HepG2 (cell line): ENCODE measurements at regions not wholly inside any gene's neighbourhood (a gene's known extent, or its start where the extent isn't known, plus 50 kb on each side); places are given as distances from the start of the nearest gene placed in this dataset.

Experiments used
- ATAC-seq: fragments of 200-7000 bp; cut with Tn5 transposase; 3 replicates; pipeline ENCODE4 v1.9.1; 2020; ENCODE audit warnings: mild to moderate bottlenecking, moderate library complexity
- BruUV-seq: library from RNA; stranded (reverse); fragments of 400-500 nt; replicated peaks from 2 replicates; lab custom pipeline; 2021; lab: Mats Ljungman, UMichigan
- CTCF ChIA-PET: fragments of 300-600 bp; formaldehyde crosslinking; extraction: SDS; loops from one replicate; lab custom pipeline; 2021; ENCODE audit warnings: low total read pairs, inconsistent platforms, low intra/inter-chr PET ratio; lab: Yijun Ruan, JAX
- POLR2A ChIA-PET: fragments of 350-600 bp; sonication (Branson Sonifier 250); formaldehyde crosslinking; loops from one replicate; lab custom pipeline; 2020; ENCODE audit warnings: antibody characterized with exemption, inconsistent platforms; lab: Yijun Ruan, JAX
- DNase-seq: peaks from one replicate; pipeline ENCODE4 v3.0.0-alpha.2; 2015; ENCODE audit warnings: low spot score
- FAIRE-seq: peaks from 3 replicates; lab custom pipeline; 2011; peaks lifted over from hg19 to GRCh38; lab: Jason Lieb, UNC
- H2AFZ ChIP-seq: one replicate; pipeline ENCODE4 v1.6.1; 2011; ENCODE audit warnings: low read length, inconsistent platforms
- H3K27ac ChIP-seq: fragments of 300-600 bp; 3 replicates; pipeline ENCODE4 v1.8.0; 2011; ENCODE audit warnings: mixed run types, mild to moderate bottlenecking, mixed read lengths, low read length, inconsistent platforms; ENCODE audit not compliant: insufficient read depth; ENCODE audit errors: extremely low read length
- H3K27me3 ChIP-seq, 2 experiments: fragments of 200-600 bp in 1 of 2; 2 replicates in 1 of 2; 3 replicates in 1 of 2; pipeline versions ENCODE4 v1.6.0 to v1.8.0; 2011; ENCODE audit warnings: low read length in 2 of 2, mild to moderate bottlenecking in 2 of 2, moderate library complexity in 2 of 2, inconsistent platforms in 1 of 2; ENCODE audit not compliant: insufficient read depth in 2 of 2, control insufficient read depth in 1 of 2
- H3K36me3 ChIP-seq, 2 experiments: fragments of 200-600 bp in 1 of 2; replicated peaks in 1 of 2; 2 replicates in 1 of 2; 3 replicates in 1 of 2; pipeline versions ENCODE4 v1.5.1 to v1.8.0; 2011; ENCODE audit warnings: low read length in 2 of 2, inconsistent platforms in 1 of 2; ENCODE audit not compliant: insufficient read depth in 2 of 2, control insufficient read depth in 1 of 2
- H3K4me1 ChIP-seq: 2 replicates; pipeline ENCODE4 v1.5.1; 2012; ENCODE audit warnings: low read length, inconsistent platforms; ENCODE audit not compliant: insufficient read depth
- H3K4me2 ChIP-seq: 2 replicates; pipeline ENCODE4 v1.6.0; 2011; ENCODE audit warnings: low read depth, low read length, inconsistent platforms
- H3K4me3 ChIP-seq, 3 experiments: fragments of 200-600 bp in 1 of 3; sonication (generic), shearing (Covaris generic) in 1 of 3; replicated peaks in 1 of 3; 2 replicates each; pipeline ENCODE4 v1.5.1; 2011 to 2016; ENCODE audit warnings: low read length in 3 of 3, inconsistent platforms in 2 of 3, low read depth in 2 of 3, mild to moderate bottlenecking in 2 of 3, control low read depth in 1 of 3, mixed read lengths in 1 of 3; ENCODE audit not compliant: insufficient read depth in 1 of 3
- H3K79me2 ChIP-seq: one replicate; pipeline ENCODE4 v1.6.1; 2011; ENCODE audit warnings: low read length, inconsistent platforms; ENCODE audit not compliant: insufficient read depth
- H3K9ac ChIP-seq: 2 replicates; pipeline ENCODE4 v1.6.0; 2011; ENCODE audit warnings: mild to moderate bottlenecking, low read depth, low read length, inconsistent platforms; ENCODE audit not compliant: insufficient read depth
- H3K9me3 ChIP-seq: 2 replicates; pipeline ENCODE4 v1.5.1; 2012; ENCODE audit warnings: mild to moderate bottlenecking, low read length
- H4K20me1 ChIP-seq: 2 replicates; pipeline ENCODE4 v1.6.0; 2011; ENCODE audit warnings: inconsistent platforms, mild to moderate bottlenecking, low read length, moderate library complexity; ENCODE audit not compliant: insufficient read depth
- AHR ChIP-seq: IDR thresholded peaks from 2 replicates; pipeline ENCODE4 v1.6.1; 2018; ENCODE audit warnings: missing genetic modification reagents, missing compliant biosample characterization
- E2F5 ChIP-seq: sonication (generic); formaldehyde crosslinking; conservative IDR thresholded peaks from 2 replicates; pipeline ENCODE4 v1.4.0; 2020; ENCODE audit warnings: missing genetic modification reagents
- ELK4 ChIP-seq: sonication (generic); formaldehyde crosslinking; IDR thresholded peaks from 2 replicates; pipeline ENCODE4 v1.9.0; 2021; ENCODE audit warnings: missing genetic modification reagents, borderline replicate concordance
- HINFP ChIP-seq: sonication (generic); formaldehyde crosslinking; IDR thresholded peaks from 2 replicates; pipeline ENCODE4 v1.4.0; 2020; ENCODE audit warnings: low read depth, mild to moderate bottlenecking, missing genetic modification reagents
- HNRNPLL ChIP-seq: fragments of 200-400 bp; formaldehyde crosslinking; IDR thresholded peaks from 2 replicates; pipeline ENCODE4 v1.6.1; 2017; ENCODE audit warnings: mild to moderate bottlenecking, low read depth, low read length; ENCODE audit not compliant: poor library complexity, severe bottlenecking
- KDM3A ChIP-seq: IDR thresholded peaks from 2 replicates; pipeline ENCODE4 v1.6.1; 2018; ENCODE audit warnings: low read depth, missing compliant biosample characterization
- MAFG ChIP-seq: sonication (generic); formaldehyde crosslinking; IDR thresholded peaks from 2 replicates; pipeline ENCODE4 v1.5.1; 2020; ENCODE audit warnings: mild to moderate bottlenecking, missing genetic modification reagents
- MBD4 ChIP-seq: IDR thresholded peaks from 2 replicates; pipeline ENCODE4 v1.6.1; 2012; ENCODE audit warnings: low read length, inconsistent platforms, borderline replicate concordance
- SNAPC2 ChIP-seq: sonication (generic); formaldehyde crosslinking; IDR thresholded peaks from 2 replicates; pipeline ENCODE4 v1.8.1; 2022; ENCODE audit warnings: mild to moderate bottlenecking, missing genetic modification reagents
- SRSF9 ChIP-seq: fragments of 200-400 bp; formaldehyde crosslinking; IDR thresholded peaks from 2 replicates; pipeline ENCODE4 v1.6.1; 2018; ENCODE audit warnings: borderline replicate concordance, mild to moderate bottlenecking, low read depth, low read length; ENCODE audit not compliant: insufficient read depth, poor library complexity, severe bottlenecking
- TERF1 ChIP-seq: sonication (generic); formaldehyde crosslinking; IDR thresholded peaks from 2 replicates; pipeline ENCODE4 v1.8.0; 2022; ENCODE audit warnings: mild to moderate bottlenecking, missing genetic modification reagents, moderate library complexity
- ZBTB46 ChIP-seq: sonication (generic); formaldehyde crosslinking; IDR thresholded peaks from 2 replicates; pipeline ENCODE4 v1.4.0; 2020; ENCODE audit warnings: mild to moderate bottlenecking, missing genetic modification reagents, borderline replicate concordance
- ZNF256 ChIP-seq: sonication (generic); formaldehyde crosslinking; conservative IDR thresholded peaks from 2 replicates; pipeline ENCODE4 v1.4.0; 2020; ENCODE audit warnings: missing genetic modification reagents
- ZNF280B ChIP-seq: sonication (generic); formaldehyde crosslinking; IDR thresholded peaks from 2 replicates; pipeline ENCODE4 v1.5.0; 2020; ENCODE audit warnings: missing genetic modification reagents, mild to moderate bottlenecking, borderline replicate concordance
- ZNF572 ChIP-seq: sonication (generic); formaldehyde crosslinking; IDR thresholded peaks from 2 replicates; pipeline ENCODE4 v1.5.1; 2020; ENCODE audit warnings: mild to moderate bottlenecking, missing genetic modification reagents
- ZSCAN9 ChIP-seq: IDR thresholded peaks from 2 replicates; pipeline ENCODE4 v1.6.1; 2016; ENCODE audit warnings: borderline replicate concordance
- WGBS: methylation state at CpG from one replicate; pipeline ENCODE4 v1.1.6; 2017; ENCODE audit warnings: low lambda C conversion rate; 5-methylcytosine and 5-hydroxymethylcytosine counted together
- in situ Hi-C: cut with HindIII; loops from 2 replicates; pipeline ENCODE4 v1.10.0; 2017; ENCODE audit warnings: low pct_unique_long_range_greater_than_20kb; ENCODE audit not compliant: extremely low pct_ligation_motif_present
- intact Hi-C: fragments of 100-400 bp; cut with micrococcal nuclease; formaldehyde crosslinking; loops from one replicate; pipeline ENCODE4 v1.10.0; 2022; ENCODE audit not compliant: unreplicated experiment

GRCh38 chr12:58009405-58010195, 68.2 kb downstream of the ATP23 start:
- no peak for TF ChIP-seq KDM3A (CRISPR knock-in tag)
- TF ChIP-seq ZSCAN9 = no peak
- TF ChIP-seq MAFG (CRISPR knock-in tag) = no peak
- no peak for TF ChIP-seq E2F5
- no peak for TF ChIP-seq SRSF9
- TF ChIP-seq HINFP (CRISPR knock-in tag) = no peak
- no peak for TF ChIP-seq TERF1 (CRISPR knock-in tag)
- no peak for TF ChIP-seq SNAPC2
- TF ChIP-seq MBD4 = no peak
- TF ChIP-seq HNRNPLL = no peak
- no peak for TF ChIP-seq ZNF572 (CRISPR knock-in tag)
- no peak for TF ChIP-seq AHR
- TF ChIP-seq ZBTB46 = no peak
- no peak for TF ChIP-seq ZNF280B (CRISPR knock-in tag)
- no peak for TF ChIP-seq ELK4
- TF ChIP-seq ZNF256 = no peak
- H3K27me3 ChIP-seq = no peaks in the 10 kb centered on the region
- no peak overlapping the region for H3K4me2 ChIP-seq
- H3K9me3 ChIP-seq = no peaks in the 10 kb centered on the region
- 5% methylated on average over 2 of the region's 2 CpGs for WGBS
- H3K9ac ChIP-seq = no peak overlapping the region
- in situ Hi-C loops (no loop called here), intact Hi-C loops (no loop called here)
- H3K4me3 ChIP-seq = no peak overlapping the region
- ChIA-PET POLR2A (no interaction called here), CTCF (no interaction called here)
- H2AFZ ChIP-seq = no peak overlapping the region
- no peak overlapping the region for H3K27ac ChIP-seq
- DNase-seq (no peak), ATAC-seq (no peak), FAIRE-seq (no peak)
- H3K36me3 ChIP-seq = no peaks in the 10 kb centered on the region
- BruUV-seq = no TSS peak
- H3K79me2 ChIP-seq = no peaks in the 10 kb centered on the region
- H4K20me1 ChIP-seq = no peaks in the 10 kb centered on the region
- H3K4me1 ChIP-seq = no peaks in the 10 kb centered on the region
